ENCODE measurements at regions not wholly inside any gene's neighbourhood (a gene's known extent, or its start where the extent isn't known, plus 50 kb on each side); places are given as distances from the start of the nearest gene placed in this dataset.

DNA sequence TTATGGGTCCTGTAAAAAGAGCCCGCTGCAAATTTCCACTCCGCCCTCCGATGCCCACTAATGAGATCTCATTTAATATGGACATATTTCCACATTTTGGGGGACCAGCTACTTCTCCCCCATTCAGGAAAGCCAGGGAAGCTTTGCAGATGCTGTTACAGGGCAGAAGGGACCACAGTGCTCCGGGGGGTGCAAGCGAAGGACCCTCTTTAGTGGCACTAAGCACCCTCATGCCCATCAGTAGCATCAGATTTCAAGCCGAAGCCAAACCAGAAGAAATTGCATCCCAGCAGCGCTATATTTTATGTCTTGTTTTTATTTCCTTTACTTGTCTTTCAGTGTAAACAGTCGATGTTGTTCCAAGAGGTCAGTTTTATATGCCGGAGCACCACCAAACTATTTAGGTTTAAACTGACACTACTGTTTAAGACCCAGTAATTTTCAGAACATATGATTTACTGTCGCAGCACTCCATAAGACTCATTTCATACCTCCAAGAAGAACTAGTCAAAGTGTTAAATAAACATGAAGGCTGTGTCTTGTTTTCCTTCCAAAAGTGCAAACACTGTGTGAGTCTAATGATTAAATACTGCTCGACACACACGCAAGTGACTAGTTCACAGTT lies 122.2 kb upstream of the MGMT start:
- no peaks in the 10 kb centered on the region for H3K4me1 ChIP-seq (ENCODE audit: insufficient read depth, low read length)
- H3K9me3 Mint-ChIP-seq = no peaks in the 10 kb centered on the region
- peaks cover 5 to 7% of the 10 kb centered on the region in 2 donors for H3K27me3 Mint-ChIP-seq
- ChIA-PET POLR2A (ENCODE audit: partially characterized antibody) (no interaction called here), CTCF (ENCODE audit: partially characterized antibody) (no interaction called here)
- no peak overlapping the region for H3K4me3 Mint-ChIP-seq
- H3K27ac Mint-ChIP-seq = no peak overlapping the region
- no peak overlapping the region for H3K4me3 ChIP-seq (ENCODE audit: low read length in 2 of 2)
- H3K9me3 ChIP-seq (ENCODE audit: control insufficient read depth in 1 of 2, low read length in 2 of 2) = no peaks in the 10 kb centered on the region
- no peaks in the 10 kb centered on the region for H3K36me3 Mint-ChIP-seq
- no peaks in the 10 kb centered on the region for H3K4me1 Mint-ChIP-seq
- intact Hi-C loops (cut with micrococcal nuclease) = no loop called here
- H3K27me3 ChIP-seq (ENCODE audit: insufficient read depth, low read length) = no peaks in the 10 kb centered on the region
- no peak for DNase-seq
- H3K36me3 ChIP-seq (ENCODE audit: insufficient read depth, low read length) = no peaks in the 10 kb centered on the region
- no peak overlapping the region for H3K27ac ChIP-seq (ENCODE audit: low read depth, low read length)

DNA sequence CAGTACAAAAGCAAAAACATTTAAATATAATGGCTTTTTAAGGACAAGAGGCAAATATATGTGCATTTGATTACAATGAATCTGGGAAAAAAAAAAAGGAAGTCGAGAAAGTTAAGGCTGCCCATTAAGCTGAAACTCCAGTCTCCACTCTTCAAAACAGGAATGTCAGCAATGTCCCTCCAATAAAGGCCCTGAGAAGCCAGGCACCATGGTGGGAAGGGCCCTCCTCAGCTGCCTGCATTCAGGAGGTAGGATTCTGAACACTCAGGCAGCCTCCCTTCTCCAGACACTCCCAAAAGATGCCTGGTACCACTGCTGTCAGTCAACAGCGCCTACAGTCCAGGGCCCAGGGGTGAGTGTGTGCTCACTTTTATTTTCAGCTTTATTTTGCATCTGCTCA lies 121.3 kb upstream of the MGMT start:
- no peak overlapping the region for H3K27ac ChIP-seq (ENCODE audit: low read depth, low read length)
- DNase-seq = no peak
- H3K36me3 ChIP-seq (ENCODE audit: insufficient read depth, low read length) = no peaks in the 10 kb centered on the region
- H3K9me3 ChIP-seq (ENCODE audit: control insufficient read depth in 1 of 2, low read length in 2 of 2) = no peaks in the 10 kb centered on the region
- peaks cover 5 to 7% of the 10 kb centered on the region in 2 donors for H3K27me3 Mint-ChIP-seq
- ChIA-PET POLR2A (ENCODE audit: partially characterized antibody) (no interaction called here), CTCF (ENCODE audit: partially characterized antibody) (no interaction called here)
- H3K4me1 ChIP-seq (ENCODE audit: insufficient read depth, low read length) = no peaks in the 10 kb centered on the region
- H3K27ac Mint-ChIP-seq = no peak overlapping the region
- intact Hi-C loops (cut with micrococcal nuclease) = no loop called here
- H3K4me3 ChIP-seq (ENCODE audit: low read length in 2 of 2) = no peak overlapping the region
- no peak overlapping the region for H3K4me3 Mint-ChIP-seq
- H3K27me3 ChIP-seq (ENCODE audit: insufficient read depth, low read length) = no peaks in the 10 kb centered on the region
- H3K4me1 Mint-ChIP-seq = no peaks in the 10 kb centered on the region
- H3K9me3 Mint-ChIP-seq = no peaks in the 10 kb centered on the region
- no peaks in the 10 kb centered on the region for H3K36me3 Mint-ChIP-seq

GRCh38 chr10:129350690-129351089 lies 116.4 kb upstream of the MGMT start:
- CTCF ChIA-PET (ENCODE audit: partially characterized antibody) = no interaction called here
- Mint-ChIP-seq H3K27ac (no peak overlapping the region), H3K9me3 (peaks cover 0 to 3% (median 0%) of the 10 kb centered on the region in 8 donors), H3K4me3 (no peak overlapping the region), H3K4me1 (no peaks in the 10 kb centered on the region), H3K27me3 (peaks cover 1 to 6% of the 10 kb centered on the region in 2 donors), H3K36me3 (no peaks in the 10 kb centered on the region)
- Histone ChIP-seq H3K4me1 (ENCODE audit: insufficient read depth, low read length) (no peaks in the 10 kb centered on the region), H3K36me3 (ENCODE audit: insufficient read depth, low read length) (no peaks in the 10 kb centered on the region), H3K4me3 (ENCODE audit: low read length in 2 of 2) (no peak overlapping the region), H3K27ac (ENCODE audit: low read depth, low read length) (no peak overlapping the region), H3K27me3 (ENCODE audit: insufficient read depth, low read length) (no peaks in the 10 kb centered on the region), H3K9me3 (ENCODE audit: control insufficient read depth in 1 of 2, low read length in 2 of 2) (no peaks in the 10 kb centered on the region)
- intact Hi-C loops (cut with micrococcal nuclease) = no loop called here
- POLR2A ChIA-PET (ENCODE audit: partially characterized antibody) = no interaction called here
- no peak for DNase-seq

DNA sequence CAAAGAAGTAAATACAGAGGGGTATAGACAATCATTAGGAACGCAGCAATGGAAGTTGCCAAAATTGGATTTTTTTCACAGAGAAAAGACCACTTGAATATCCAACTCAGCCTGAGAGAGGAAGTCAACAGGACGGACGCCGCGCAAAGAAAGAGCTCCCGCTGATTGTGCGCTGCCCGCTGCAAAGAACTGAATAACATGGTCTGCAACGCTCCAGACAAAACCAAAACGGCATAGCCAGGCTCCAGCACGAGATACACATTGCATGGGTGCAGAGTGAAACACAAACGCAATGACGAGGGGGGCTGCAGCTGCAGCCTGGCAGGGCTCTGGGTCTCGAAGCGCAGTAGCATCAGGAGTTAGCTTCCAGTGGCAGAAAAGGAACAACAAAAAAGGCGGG lies 113.9 kb upstream of the MGMT start:
- Histone ChIP-seq H3K4me1 (ENCODE audit: insufficient read depth, low read length) (no peaks in the 10 kb centered on the region), H3K36me3 (ENCODE audit: insufficient read depth, low read length) (no peaks in the 10 kb centered on the region), H3K9me3 (ENCODE audit: control insufficient read depth in 1 of 2, low read length in 2 of 2) (no peaks in the 10 kb centered on the region), H3K27ac (ENCODE audit: low read depth, low read length) (no peak overlapping the region), H3K4me3 (ENCODE audit: low read length in 2 of 2) (no peak overlapping the region), H3K27me3 (ENCODE audit: insufficient read depth, low read length) (no peaks in the 10 kb centered on the region)
- ChIA-PET POLR2A (ENCODE audit: partially characterized antibody) (no interaction called here), CTCF (ENCODE audit: partially characterized antibody) (no interaction called here)
- H3K27me3 Mint-ChIP-seq = peaks cover 1 to 6% of the 10 kb centered on the region in 2 donors
- H3K27ac Mint-ChIP-seq = no peak overlapping the region
- intact Hi-C loops (cut with micrococcal nuclease) = no loop called here
- DNase-seq = no peak
- H3K4me1 Mint-ChIP-seq = no peaks in the 10 kb centered on the region
- peaks cover 0 to 19% (median 12%) of the 10 kb centered on the region in 8 donors for H3K9me3 Mint-ChIP-seq
- no peak overlapping the region for H3K4me3 Mint-ChIP-seq
- no peaks in the 10 kb centered on the region for H3K36me3 Mint-ChIP-seq

DNA sequence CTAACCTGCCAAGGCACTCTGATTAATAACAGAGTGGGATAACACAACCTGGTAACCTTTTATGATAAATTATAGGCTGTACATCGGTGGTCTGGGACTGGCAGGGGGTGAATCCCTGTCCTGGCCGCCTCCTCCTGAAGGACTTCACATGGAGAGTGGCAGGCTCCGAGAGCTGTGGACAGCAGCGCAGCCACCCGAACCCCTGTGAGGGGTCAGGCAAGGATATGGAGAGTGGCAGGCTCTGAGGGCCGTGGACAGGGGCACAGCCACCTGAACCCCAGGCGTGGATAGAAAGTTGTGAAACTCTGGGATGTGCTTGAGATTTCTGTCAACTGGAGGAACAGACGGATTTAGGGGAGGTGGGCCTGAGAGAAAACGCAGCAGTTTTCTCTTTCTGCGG lies 107.0 kb upstream of the MGMT start:
- H3K4me1 Mint-ChIP-seq = no peaks in the 10 kb centered on the region
- H3K27me3 Mint-ChIP-seq = peaks cover 0 to 4% of the 10 kb centered on the region in 2 donors
- H3K36me3 Mint-ChIP-seq = no peaks in the 10 kb centered on the region
- Histone ChIP-seq H3K4me3 (ENCODE audit: low read length in 2 of 2) (no peak overlapping the region), H3K27me3 (ENCODE audit: insufficient read depth, low read length) (no peaks in the 10 kb centered on the region), H3K27ac (ENCODE audit: low read depth, low read length) (no peak overlapping the region), H3K4me1 (ENCODE audit: insufficient read depth, low read length) (no peaks in the 10 kb centered on the region), H3K36me3 (ENCODE audit: insufficient read depth, low read length) (no peaks in the 10 kb centered on the region), H3K9me3 (ENCODE audit: control insufficient read depth in 1 of 2, low read length in 2 of 2) (no peaks in the 10 kb centered on the region)
- intact Hi-C loops (cut with micrococcal nuclease) = no loop called here
- POLR2A ChIA-PET (ENCODE audit: partially characterized antibody) = no interaction called here
- no peak overlapping the region for H3K27ac Mint-ChIP-seq
- H3K4me3 Mint-ChIP-seq = no peak overlapping the region
- CTCF ChIA-PET (ENCODE audit: partially characterized antibody) = no interaction called here
- H3K9me3 Mint-ChIP-seq = peaks cover 0 to 16% (median 12%) of the 10 kb centered on the region in 8 donors
- no peak for DNase-seq

DNA sequence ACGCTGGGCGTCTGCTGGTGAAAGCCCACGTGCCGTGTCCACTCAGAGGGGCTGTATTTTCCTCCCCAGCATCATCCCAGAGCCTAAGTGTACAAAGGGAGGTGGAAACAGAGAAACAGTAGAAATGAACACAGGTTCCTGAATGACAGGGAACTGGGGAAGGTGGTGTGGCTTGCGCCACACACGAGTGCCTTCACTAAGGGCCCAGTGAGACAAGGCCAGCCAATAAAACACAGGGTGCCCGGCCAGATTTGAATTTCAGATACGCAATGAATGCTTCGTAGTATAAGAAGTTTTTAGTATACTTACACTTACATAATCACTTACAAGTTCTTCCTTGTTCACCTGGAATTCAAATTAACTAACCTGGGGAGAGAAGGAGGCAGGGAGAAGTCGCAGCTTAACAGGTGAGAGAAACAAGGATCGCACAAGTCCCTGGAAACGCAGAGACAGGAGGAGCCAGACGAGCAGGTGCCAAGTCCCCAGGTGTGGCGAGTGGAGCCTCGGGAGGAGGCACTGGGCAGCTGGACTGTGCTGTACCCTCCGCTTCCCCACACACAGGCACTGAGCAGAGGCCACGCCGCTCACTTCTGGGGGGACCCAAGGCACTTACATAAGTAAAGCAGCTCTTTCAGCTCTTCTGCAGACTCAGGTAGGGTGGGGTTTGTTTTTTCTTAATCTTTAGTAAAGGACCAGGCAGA lies 105.2 kb upstream of the MGMT start:
- CTCF ChIA-PET (ENCODE audit: partially characterized antibody) = no interaction called here
- H3K4me1 ChIP-seq (ENCODE audit: insufficient read depth, low read length) = no peaks in the 10 kb centered on the region
- no peaks in the 10 kb centered on the region for H3K27me3 ChIP-seq (ENCODE audit: insufficient read depth, low read length)
- H3K9me3 ChIP-seq (ENCODE audit: control insufficient read depth in 1 of 2, low read length in 2 of 2) = no peaks in the 10 kb centered on the region
- no peak overlapping the region for H3K4me3 Mint-ChIP-seq
- no peak overlapping the region for H3K27ac Mint-ChIP-seq
- POLR2A ChIA-PET (ENCODE audit: partially characterized antibody) = no interaction called here
- H3K36me3 Mint-ChIP-seq = no peaks in the 10 kb centered on the region
- no peak overlapping the region for H3K27ac ChIP-seq (ENCODE audit: low read depth, low read length)
- H3K36me3 ChIP-seq (ENCODE audit: insufficient read depth, low read length) = no peaks in the 10 kb centered on the region
- no peak overlapping the region for H3K4me3 ChIP-seq (ENCODE audit: low read length in 2 of 2)
- no peak for DNase-seq
- no peaks in the 10 kb centered on the region for H3K4me1 Mint-ChIP-seq
- peaks cover 0 to 4% of the 10 kb centered on the region in 2 donors for H3K27me3 Mint-ChIP-seq
- intact Hi-C loops (cut with micrococcal nuclease) = no loop called here
- peaks cover 0 to 7% (median 4%) of the 10 kb centered on the region in 8 donors for H3K9me3 Mint-ChIP-seq

- H3K27ac ChIP-seq (ENCODE audit: low read depth, low read length) = no peak overlapping the region
- Mint-ChIP-seq H3K36me3 (no peaks in the 10 kb centered on the region), H3K4me3 (no peak overlapping the region), H3K4me1 (no peaks in the 10 kb centered on the region), H3K27ac (no peak overlapping the region), H3K27me3 (peaks cover 6% of the 10 kb centered on the region in 2 donors), H3K9me3 (no peaks in the 10 kb centered on the region)
- H3K9me3 ChIP-seq (ENCODE audit: control insufficient read depth in 1 of 2, low read length in 2 of 2) = no peaks in the 10 kb centered on the region
- no peak overlapping the region for H3K4me3 ChIP-seq (ENCODE audit: low read length in 2 of 2)
- H3K4me1 ChIP-seq (ENCODE audit: insufficient read depth, low read length) = no peaks in the 10 kb centered on the region
- no peaks in the 10 kb centered on the region for H3K27me3 ChIP-seq (ENCODE audit: insufficient read depth, low read length)
- no peak for DNase-seq
- ChIA-PET CTCF (ENCODE audit: partially characterized antibody) (no interaction called here), POLR2A (ENCODE audit: partially characterized antibody) (no interaction called here)
- H3K36me3 ChIP-seq (ENCODE audit: insufficient read depth, low read length) = no peaks in the 10 kb centered on the region
- intact Hi-C loops (cut with micrococcal nuclease) = no loop called here
Observed at GRCh38 chr10:129364949-129365348, 102.1 kb upstream of the MGMT start.

All from CD4-positive, alpha-beta memory T cell (primary cell).